ENCODE measurements at regions not wholly inside any gene's neighbourhood (a gene's known extent, or its start where the extent isn't known, plus 50 kb on each side); places are given as distances from the start of the nearest gene placed in this dataset.
"Not testable (repeated sequence)": the region's sequence is repeated elsewhere in the genome, so short reads cannot be mapped to it uniquely, and the experiment has no call there.

DNA sequence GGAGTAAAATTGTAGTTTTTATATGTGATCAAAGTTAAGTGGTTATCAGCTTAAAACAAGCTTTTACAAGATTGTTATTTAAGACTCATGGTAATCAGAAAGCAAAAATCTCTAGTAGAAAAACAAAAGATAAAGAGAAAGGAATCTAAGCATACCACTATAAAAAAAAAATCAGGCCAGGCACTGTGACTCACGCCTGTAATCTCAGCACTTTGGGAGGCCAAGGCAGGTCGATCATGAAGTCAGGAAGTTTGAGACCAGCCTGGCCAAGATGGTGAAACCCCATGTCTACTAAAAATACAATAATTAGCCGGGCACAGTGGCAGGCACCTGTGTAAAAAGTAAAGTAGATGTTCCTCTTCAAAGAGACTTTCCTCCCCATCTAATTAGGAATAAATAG is 265.9 kb upstream of the NRP1 start:
- Histone ChIP-seq H3K9me3 (peaks cover 0 to 6% (median 0%) of the 10 kb centered on the region in 3 donors), H3K4me1 (no peaks in the 10 kb centered on the region), H3K27ac (no peak overlapping the region), H3K27me3 (no peaks in the 10 kb centered on the region), H3K4me3 (no peak overlapping the region), H3K36me3 (no peaks in the 10 kb centered on the region)
- intact Hi-C loops (cut with DNase I), result no loop called here
- 38 to 52% methylated on average over 3 of the region's 3 CpGs for WGBS, 2 donors
- no peak for TF ChIP-seq POLR2A (IDR thresholded peaks at IDR 0.05)
- TF ChIP-seq, protein P1, sequence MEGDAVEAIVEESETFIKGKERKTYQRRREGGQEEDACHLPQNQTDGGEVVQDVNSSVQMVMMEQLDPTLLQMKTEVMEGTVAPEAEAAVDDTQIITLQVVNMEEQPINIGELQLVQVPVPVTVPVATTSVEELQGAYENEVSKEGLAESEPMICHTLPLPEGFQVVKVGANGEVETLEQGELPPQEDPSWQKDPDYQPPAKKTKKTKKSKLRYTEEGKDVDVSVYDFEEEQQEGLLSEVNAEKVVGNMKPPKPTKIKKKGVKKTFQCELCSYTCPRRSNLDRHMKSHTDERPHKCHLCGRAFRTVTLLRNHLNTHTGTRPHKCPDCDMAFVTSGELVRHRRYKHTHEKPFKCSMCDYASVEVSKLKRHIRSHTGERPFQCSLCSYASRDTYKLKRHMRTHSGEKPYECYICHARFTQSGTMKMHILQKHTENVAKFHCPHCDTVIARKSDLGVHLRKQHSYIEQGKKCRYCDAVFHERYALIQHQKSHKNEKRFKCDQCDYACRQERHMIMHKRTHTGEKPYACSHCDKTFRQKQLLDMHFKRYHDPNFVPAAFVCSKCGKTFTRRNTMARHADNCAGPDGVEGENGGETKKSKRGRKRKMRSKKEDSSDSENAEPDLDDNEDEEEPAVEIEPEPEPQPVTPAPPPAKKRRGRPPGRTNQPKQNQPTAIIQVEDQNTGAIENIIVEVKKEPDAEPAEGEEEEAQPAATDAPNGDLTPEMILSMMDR (IDR thresholded peaks at IDR 0.05), result no peak
- no peak for DNase-seq

DNA sequence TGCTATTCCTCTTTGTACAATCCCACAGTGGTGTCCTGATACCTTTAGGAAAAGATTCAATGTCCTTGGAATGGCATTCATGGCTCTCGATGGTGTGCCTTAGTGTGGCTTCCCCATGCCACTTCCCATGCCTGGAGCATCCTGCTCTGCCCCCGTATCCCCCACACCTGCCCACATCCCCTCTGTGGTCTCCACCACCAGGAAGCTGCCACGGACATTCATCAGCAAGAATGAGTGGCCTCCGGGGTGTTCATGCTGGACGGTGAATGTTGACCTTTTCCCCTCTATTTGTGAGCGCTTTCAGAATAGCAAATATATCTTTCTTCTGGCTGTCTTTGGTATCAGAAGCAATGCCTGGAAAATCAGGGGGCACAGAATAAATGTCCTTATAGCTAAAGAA is 262.0 kb upstream of the NRP1 start:
- H3K4me3 ChIP-seq, result no peak overlapping the region
- 56 to 74% methylated on average over 4 to 6 of the region's 6 CpGs for WGBS, 2 donors
- peaks cover 0 to 6% (median 0%) of the 10 kb centered on the region in 3 donors for H3K9me3 ChIP-seq
- no peaks in the 10 kb centered on the region for H3K27me3 ChIP-seq
- H3K36me3 ChIP-seq, result no peaks in the 10 kb centered on the region
- H3K27ac ChIP-seq, result no peak overlapping the region
- no peaks in the 10 kb centered on the region for H3K4me1 ChIP-seq
- TF ChIP-seq POLR2A (IDR thresholded peaks at IDR 0.05), result no peak
- TF ChIP-seq, protein P1 (IDR thresholded peaks at IDR 0.05), result no peak
- intact Hi-C loops (cut with DNase I), result no loop called here
- DNase-seq, result no peak

DNA sequence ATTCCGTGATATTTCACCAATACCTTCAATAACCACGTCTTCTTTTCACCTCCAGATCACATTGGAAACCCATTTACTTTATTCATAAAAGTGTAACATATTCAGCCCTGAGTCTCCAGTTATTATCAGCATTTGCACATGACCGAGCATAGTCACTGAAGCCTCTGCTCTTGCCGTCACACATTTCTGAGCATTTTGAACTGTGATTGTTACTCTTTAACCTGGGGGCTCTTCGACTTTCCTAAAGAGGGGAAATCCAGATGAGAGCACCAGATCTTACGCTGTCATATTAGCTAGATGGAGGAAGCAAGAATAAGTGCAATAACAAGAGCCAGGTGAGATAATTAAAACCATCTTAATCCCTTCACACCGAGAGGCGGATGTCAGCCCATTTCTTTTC is 260.0 kb upstream of the NRP1 start:
- WGBS, 2 donors, result 47 to 60% methylated on average over 8 of the region's 8 CpGs
- intact Hi-C loops (cut with DNase I), result no loop called here
- TF ChIP-seq, protein P1 (IDR thresholded peaks at IDR 0.05), result no peak
- no peak for DNase-seq
- Histone ChIP-seq H3K27me3 (no peaks in the 10 kb centered on the region), H3K9me3 (peaks cover 0 to 6% (median 0%) of the 10 kb centered on the region in 3 donors), H3K4me3 (no peak overlapping the region), H3K4me1 (no peaks in the 10 kb centered on the region), H3K27ac (no peak overlapping the region), H3K36me3 (no peaks in the 10 kb centered on the region)

DNA sequence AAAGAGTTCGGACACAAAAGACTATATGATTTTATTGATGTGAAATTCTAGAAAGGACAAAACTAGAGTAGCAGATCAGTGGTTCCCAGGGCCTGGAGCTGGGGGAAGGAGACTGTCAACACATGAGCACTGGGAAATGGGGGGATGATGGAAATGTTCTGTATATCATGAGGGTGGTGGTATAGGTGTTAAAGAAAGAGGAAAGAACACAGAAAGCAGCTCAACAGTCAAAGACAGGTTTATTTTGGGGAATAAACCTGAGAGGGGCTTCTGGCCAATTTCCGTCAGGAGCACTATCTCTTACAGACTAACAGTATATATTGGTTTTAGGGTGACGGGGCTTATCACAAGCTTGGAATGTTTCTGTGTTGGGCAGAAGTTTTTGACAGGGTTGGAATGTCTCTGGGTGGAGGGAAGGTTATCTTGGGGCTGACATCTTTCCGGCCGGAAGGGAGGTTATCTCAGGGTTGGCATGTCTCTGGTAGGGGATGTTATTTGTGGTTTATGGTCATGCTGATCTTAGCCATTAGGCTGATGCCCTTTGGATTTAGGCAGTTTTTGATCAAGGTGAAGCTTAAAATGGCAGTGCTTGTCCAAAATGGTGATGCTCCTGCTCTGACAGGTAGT is 254.6 kb upstream of the NRP1 start:
- Histone ChIP-seq H3K4me3 (no peak overlapping the region), H3K27ac (no peak overlapping the region), H3K9me3 (no peaks in the 10 kb centered on the region), H3K36me3 (no peaks in the 10 kb centered on the region), H3K4me1 (no peaks in the 10 kb centered on the region), H3K27me3 (no peaks in the 10 kb centered on the region)
- no peak for DNase-seq
- WGBS, 2 donors, result 82 to 94% methylated on average over 5 of the region's 5 CpGs
- intact Hi-C loops (cut with DNase I), result no loop called here
- TF ChIP-seq POLR2A (IDR thresholded peaks at IDR 0.05), result no peak
- TF ChIP-seq, protein P1 (IDR thresholded peaks at IDR 0.05), result no peak

GRCh38 chr10:33584596-33584995 is 250.1 kb upstream of the NRP1 start:
- H3K27me3 ChIP-seq; H3K36me3 ChIP-seq; DNase-seq; H3K4me1 ChIP-seq; H3K4me3 ChIP-seq; H3K9me3 ChIP-seq; intact Hi-C loops (cut with DNase I); H3K27ac ChIP-seq: not testable (repeated sequence)
- WGBS, 2 donors, result 74 to 77% methylated on average over 2 to 3 of the region's 3 CpGs

GRCh38 chr10:33579996-33580395 is 245.5 kb upstream of the NRP1 start:
- DNase-seq, result no peak
- 38 to 57% methylated on average over 3 of the region's 3 CpGs for WGBS, 2 donors
- no peaks in the 10 kb centered on the region for H3K27me3 ChIP-seq
- H3K36me3 ChIP-seq, result no peaks in the 10 kb centered on the region
- TF ChIP-seq, protein P1 (IDR thresholded peaks at IDR 0.05), result no peak
- TF ChIP-seq POLR2A (IDR thresholded peaks at IDR 0.05), result no peak
- intact Hi-C loops (cut with DNase I), result no loop called here
- H3K4me3 ChIP-seq, result no peak overlapping the region
- no peak overlapping the region for H3K27ac ChIP-seq
- H3K9me3 ChIP-seq, result no peaks in the 10 kb centered on the region
- no peaks in the 10 kb centered on the region for H3K4me1 ChIP-seq
